GM12873 (cell line): ENCODE measurements at regions not wholly inside any gene's neighbourhood (a gene's known extent, or its start where the extent isn't known, plus 50 kb on each side); places are given as distances from the start of the nearest gene placed in this dataset.

ENCODE experiments used
- TF ChIP-seq, protein P1 (sequence below): IDR thresholded peaks from 2 replicates; pipeline ENCODE4 v1.5.1; 2012; ENCODE audit warnings: low read depth, mild to moderate bottlenecking, moderate library complexity, low read length, control low read depth; ENCODE audit not compliant: insufficient read depth; ENCODE audit errors: missing control alignments

GRCh38 chr5:56383761-56384160 is 150.6 kb upstream of the ANKRD55 start:
- TF ChIP-seq, protein P1, sequence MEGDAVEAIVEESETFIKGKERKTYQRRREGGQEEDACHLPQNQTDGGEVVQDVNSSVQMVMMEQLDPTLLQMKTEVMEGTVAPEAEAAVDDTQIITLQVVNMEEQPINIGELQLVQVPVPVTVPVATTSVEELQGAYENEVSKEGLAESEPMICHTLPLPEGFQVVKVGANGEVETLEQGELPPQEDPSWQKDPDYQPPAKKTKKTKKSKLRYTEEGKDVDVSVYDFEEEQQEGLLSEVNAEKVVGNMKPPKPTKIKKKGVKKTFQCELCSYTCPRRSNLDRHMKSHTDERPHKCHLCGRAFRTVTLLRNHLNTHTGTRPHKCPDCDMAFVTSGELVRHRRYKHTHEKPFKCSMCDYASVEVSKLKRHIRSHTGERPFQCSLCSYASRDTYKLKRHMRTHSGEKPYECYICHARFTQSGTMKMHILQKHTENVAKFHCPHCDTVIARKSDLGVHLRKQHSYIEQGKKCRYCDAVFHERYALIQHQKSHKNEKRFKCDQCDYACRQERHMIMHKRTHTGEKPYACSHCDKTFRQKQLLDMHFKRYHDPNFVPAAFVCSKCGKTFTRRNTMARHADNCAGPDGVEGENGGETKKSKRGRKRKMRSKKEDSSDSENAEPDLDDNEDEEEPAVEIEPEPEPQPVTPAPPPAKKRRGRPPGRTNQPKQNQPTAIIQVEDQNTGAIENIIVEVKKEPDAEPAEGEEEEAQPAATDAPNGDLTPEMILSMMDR = no peak

GRCh38 chr5:56382896-56383295 is 149.8 kb upstream of the ANKRD55 start:
- TF ChIP-seq, protein P1 = no peak

GRCh38 chr5:56377573-56377972 is 144.4 kb upstream of the ANKRD55 start:
- TF ChIP-seq, protein P1 = no peak

- TF ChIP-seq, protein P1 = no peak
Observed at GRCh38 chr5:56376128-56376527, 143.0 kb upstream of the ANKRD55 start.

GRCh38 chr5:56375011-56375410 is 141.9 kb upstream of the ANKRD55 start:
- TF ChIP-seq, protein P1 = no peak

DNA sequence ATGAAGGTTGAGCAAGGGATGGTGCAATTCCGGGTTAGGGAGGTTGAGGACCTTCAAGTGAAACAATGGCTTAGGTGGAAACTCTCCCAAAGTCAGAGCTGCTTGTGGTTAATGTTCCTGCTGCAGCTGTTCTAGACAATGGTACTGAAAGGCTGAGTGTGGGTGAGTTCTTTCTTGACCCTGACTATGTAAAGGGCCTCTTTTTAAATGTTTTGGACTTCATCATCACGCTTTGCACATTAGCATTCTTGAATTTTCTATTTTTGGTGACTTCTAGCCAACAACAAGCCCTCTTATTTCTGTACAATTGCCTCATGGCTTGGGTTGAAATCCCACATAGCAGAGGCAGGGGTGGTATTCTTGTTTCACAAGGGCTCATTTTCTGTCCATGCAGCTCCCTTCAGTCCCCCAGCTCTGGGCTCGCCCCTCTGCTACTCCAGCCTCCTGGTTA is 136.3 kb upstream of the ANKRD55 start:
- TF ChIP-seq, protein P1 = no peak

DNA sequence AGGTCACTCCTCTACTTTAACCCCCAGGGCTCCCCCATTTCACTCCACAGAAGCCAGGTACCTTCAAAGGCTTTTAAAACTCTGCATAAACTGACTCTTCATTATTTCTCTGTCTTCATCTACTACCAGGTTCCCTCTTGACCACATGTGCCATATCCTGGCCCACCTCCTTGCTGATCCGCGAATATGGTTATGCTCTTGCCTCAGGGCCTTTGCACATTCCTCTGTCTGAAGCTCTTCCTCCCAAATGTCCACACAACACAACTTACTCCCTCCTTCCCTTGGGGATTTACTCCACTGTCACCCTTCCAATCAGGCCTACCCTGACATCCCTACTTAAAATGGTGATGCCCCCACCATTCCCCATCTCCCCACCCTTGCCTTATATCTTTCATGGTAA is 134.6 kb upstream of the ANKRD55 start:
- TF ChIP-seq, protein P1 = no peak
